ENCODE measurements at regions not wholly inside any gene's neighbourhood (a gene's known extent, or its start where the extent isn't known, plus 50 kb on each side); places are given as distances from the start of the nearest gene placed in this dataset.

DNA sequence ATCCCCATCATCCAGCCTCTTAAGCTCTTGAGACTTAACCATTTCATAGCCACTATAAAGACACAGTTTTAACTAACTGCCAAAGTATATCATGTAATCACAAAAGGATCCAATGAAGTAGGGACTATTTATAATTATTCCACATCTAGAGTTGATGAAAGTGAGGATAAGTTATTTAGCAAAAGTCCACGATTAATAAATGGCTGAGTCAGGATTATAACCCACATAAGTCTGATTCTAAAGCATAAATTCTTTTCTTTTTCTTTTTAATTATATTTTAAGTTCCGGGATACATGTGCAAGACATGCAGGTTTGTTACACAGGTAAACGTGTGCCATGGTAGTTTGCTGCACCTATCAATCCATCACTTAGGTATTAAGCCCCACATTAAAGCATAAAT lies 166.1 kb downstream of the PPP1R3A start:
- TF ChIP-seq CTCF (IDR thresholded peaks at IDR 0.05) (no peak), POLR2A (IDR thresholded peaks at IDR 0.05) (no peak)
